ENCODE measurements at regions not wholly inside any gene's neighbourhood (a gene's known extent, or its start where the extent isn't known, plus 50 kb on each side); places are given as distances from the start of the nearest gene placed in this dataset.

DNA sequence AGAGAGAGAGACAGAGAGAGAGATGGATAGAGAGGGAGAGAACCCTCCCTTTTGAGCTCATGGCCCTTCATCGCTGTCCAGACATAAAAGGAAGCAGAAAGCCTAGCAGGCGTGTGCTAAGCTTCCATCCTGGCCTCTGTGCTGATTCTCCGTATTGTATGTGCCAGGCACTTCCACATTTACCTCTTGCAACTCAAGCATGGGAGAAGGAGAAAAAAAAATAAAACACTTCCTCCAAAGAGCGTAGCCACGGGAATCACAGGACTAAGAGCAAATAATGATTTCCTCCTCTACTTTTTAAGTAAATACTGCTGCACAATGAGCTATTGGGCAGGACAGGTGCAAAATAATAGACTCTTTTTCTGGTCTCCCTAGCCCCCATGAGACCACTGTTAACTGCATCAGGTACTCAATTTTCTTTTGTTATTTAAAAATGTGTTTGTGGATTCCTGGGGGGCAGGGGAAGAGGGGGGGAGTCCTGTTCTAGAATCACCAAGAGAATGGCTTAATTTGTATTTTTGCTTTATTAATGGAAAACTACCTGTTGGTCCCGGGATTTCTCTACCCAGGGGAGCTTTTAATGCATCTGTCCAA is 154.3 kb downstream of the NXPE2 start:
- ChIA-PET POLR2A (no interaction called here), CTCF (no interaction called here)
- ATAC-seq = no peak
- Mint-ChIP-seq H3K27ac (no peak overlapping the region), H3K27me3 (no peaks in the 10 kb centered on the region), H3K9me3 (ENCODE audit: low read depth) (no peaks in the 10 kb centered on the region), H3K4me1 (no peaks in the 10 kb centered on the region), H3K36me3 (ENCODE audit: low read depth) (no peaks in the 10 kb centered on the region), H3K4me3 (no peak overlapping the region)
- intact Hi-C loops (cut with DNase I, micrococcal nuclease) = no loop called here
- no peak for DNase-seq

DNA sequence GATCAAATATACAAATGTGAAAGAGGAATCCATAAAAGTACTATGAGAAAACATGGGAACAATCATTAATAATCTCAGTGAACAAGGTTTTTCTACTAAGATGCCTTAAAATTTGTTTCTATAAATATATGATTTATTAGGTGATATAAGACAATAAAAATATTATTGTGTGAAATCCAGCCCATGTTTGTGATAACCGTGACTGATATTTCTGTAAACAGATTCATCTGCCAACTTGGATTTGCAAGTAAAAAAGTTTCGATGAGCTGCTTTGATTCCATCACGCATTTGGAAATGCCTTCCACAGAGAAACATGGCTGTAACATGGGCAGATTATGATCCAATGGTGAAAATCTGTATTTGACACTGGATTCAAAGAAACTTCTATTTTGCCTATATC is 157.8 kb downstream of the NXPE2 start:
- no peak for ATAC-seq
- Mint-ChIP-seq H3K4me1 (no peaks in the 10 kb centered on the region), H3K27ac (no peak overlapping the region), H3K36me3 (ENCODE audit: low read depth) (no peaks in the 10 kb centered on the region), H3K27me3 (no peaks in the 10 kb centered on the region), H3K9me3 (ENCODE audit: low read depth) (peaks cover 7% of the 10 kb centered on the region), H3K4me3 (no peak overlapping the region)
- CTCF ChIA-PET = no interaction called here
- intact Hi-C loops (cut with DNase I, micrococcal nuclease) = no loop called here
- no peak for DNase-seq
- POLR2A ChIA-PET = no interaction called here

DNA sequence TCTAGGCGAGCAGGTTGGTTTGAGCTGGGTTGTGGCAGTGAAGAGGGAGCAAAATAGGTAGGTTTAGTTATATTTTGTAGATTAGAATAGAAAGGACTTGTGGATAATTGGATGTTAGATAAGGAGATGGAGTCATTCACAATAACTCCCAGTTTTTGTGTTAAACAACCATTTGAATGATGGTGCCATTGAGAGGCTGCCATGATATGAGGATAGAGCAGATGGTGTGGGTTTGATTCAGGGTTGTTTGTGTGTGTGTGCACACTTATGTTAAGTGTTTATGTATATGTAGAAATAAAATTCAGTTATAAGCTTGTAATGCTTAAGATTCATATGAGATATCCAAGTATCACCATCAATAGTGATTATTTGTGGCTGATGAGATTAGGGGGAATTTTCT is 166.6 kb downstream of the NXPE2 start:
- intact Hi-C loops (cut with DNase I, micrococcal nuclease) = no loop called here
- DNase-seq (no peak), ATAC-seq (no peak)
- Mint-ChIP-seq H3K9me3 (ENCODE audit: low read depth) (no peaks in the 10 kb centered on the region), H3K4me1 (no peaks in the 10 kb centered on the region), H3K27me3 (peaks cover 5% of the 10 kb centered on the region), H3K4me3 (no peak overlapping the region), H3K36me3 (ENCODE audit: low read depth) (no peaks in the 10 kb centered on the region), H3K27ac (no peak overlapping the region)
- ChIA-PET POLR2A (no interaction called here), CTCF (no interaction called here)

DNA sequence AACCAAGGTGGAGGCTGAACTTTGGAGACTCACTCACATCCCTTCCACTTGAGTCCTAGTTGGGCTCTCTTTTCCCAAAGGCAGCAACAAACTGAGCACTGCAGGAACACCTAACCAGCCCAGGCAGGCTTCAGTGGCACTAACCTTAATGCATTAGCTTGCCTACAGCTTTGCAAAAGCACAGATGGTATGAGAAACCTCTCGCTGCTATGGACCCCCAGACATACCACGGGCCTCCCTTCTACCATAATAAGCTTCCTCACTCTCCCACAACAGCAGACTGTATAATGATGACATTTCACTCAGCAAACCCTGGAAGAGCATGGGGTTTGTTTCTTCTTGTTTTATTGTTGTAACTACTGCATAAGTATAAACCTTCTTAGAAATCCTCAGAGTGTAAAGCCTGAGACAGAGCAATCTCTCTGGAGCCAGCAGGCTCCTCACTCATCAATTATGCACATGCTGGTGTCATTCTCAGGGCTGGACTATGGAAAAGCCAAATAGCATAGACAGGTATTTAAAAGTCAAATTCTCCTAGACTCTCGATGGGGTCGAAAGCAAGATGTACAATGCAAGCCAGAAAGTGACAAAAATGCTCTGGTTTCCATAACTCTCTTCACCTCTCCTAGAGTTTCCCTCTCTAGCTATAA is 167.6 kb downstream of the NXPE2 start:
- intact Hi-C loops (cut with DNase I, micrococcal nuclease) = no loop called here
- ATAC-seq (no peak), DNase-seq (no peak)
- H3K27ac Mint-ChIP-seq = no peak overlapping the region
- H3K4me3 Mint-ChIP-seq = no peak overlapping the region
- CTCF ChIA-PET = no interaction called here
- peaks cover 5% of the 10 kb centered on the region for H3K27me3 Mint-ChIP-seq
- no peaks in the 10 kb centered on the region for H3K9me3 Mint-ChIP-seq (ENCODE audit: low read depth)
- H3K36me3 Mint-ChIP-seq (ENCODE audit: low read depth) = no peaks in the 10 kb centered on the region
- no peaks in the 10 kb centered on the region for H3K4me1 Mint-ChIP-seq
- POLR2A ChIA-PET = no interaction called here

DNA sequence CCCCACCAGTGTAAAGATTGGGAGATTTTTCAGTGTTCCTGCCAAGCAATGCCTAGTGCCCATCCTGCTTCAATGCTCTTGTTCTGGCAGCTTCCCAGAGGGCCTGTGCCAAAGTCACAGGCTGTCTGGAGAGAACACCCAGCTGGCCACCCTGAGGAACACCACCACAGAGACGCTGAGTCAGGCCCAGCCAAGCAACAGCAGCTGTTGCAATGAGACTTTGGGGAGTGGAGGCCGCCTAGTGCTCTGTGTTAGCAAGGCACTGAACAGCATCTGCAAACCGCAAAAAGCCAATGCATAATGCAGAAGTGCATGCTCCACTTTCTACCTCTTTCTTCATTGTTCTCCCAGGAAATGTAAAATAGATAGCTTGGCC is 168.1 kb downstream of the NXPE2 start:
- Mint-ChIP-seq H3K9me3 (ENCODE audit: low read depth) (no peaks in the 10 kb centered on the region), H3K4me3 (no peak overlapping the region), H3K4me1 (no peaks in the 10 kb centered on the region), H3K27ac (no peak overlapping the region), H3K36me3 (ENCODE audit: low read depth) (no peaks in the 10 kb centered on the region), H3K27me3 (peaks cover 5% of the 10 kb centered on the region)
- DNase-seq (peak; percentile 4), ATAC-seq (no peak)
- ChIA-PET CTCF (no interaction called here), POLR2A (no interaction called here)
- intact Hi-C loops (cut with DNase I, micrococcal nuclease) = no loop called here

DNA sequence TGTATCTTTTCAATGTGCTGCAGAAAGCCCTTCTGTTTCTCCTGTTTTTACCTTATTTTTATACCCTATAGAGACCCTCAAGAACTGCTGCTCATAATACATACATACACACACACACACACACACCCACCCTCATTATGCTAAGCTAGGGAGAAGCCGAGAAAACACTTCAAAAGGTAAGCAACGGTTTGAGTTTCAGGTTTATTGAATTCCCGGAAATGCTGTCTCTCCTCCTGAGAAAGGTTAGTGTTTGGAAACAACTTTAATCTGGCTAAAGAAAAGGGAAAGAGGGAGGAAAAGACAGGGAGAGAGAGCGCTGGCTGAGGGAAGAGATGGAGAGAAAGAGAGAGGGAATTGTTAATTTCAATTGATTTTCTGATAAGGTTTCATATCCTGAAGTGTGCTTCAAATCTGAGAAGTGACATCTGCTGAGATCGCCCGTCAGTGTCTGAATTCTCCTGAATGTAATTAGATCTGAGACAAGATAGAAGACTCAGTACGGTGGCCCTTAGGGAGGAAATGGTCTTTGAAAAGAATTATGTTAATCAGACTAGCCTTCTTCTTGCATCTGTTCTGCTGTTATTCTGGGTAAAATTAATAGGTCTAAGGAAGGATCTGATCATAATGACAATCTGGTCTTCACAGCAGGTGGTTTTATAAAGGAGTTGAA is 169.1 kb downstream of the NXPE2 start:
- H3K4me1 Mint-ChIP-seq = no peaks in the 10 kb centered on the region
- CTCF ChIA-PET = interaction anchor here (0.6 kb wide), 2 partner anchors 14 to 586 kb away, joined by 3 to 4 read pairs; no protein-coding TSS in a partner anchor

DNA sequence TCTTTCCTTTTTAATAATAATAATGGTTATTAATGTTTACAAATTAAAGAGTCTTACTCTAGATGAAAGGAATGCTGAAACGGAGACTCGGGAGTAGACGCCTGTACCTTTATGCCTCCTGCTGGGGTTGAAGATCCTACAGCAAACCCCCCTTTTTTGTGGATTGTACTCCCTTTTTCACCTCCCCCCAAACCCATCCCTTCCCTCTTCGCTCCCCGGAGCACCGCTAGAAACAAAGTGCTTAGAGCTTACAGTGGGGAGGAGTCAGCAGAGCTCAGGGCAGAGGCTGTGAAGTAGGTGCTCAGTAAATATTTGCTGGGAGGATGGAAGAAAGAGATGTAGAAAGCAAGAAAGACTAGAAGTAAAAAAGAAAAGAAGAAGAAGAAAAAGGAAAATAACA is 169.7 kb downstream of the NXPE2 start:
- Mint-ChIP-seq H3K4me3 (no peak overlapping the region), H3K27ac (no peak overlapping the region), H3K9me3 (ENCODE audit: low read depth) (no peaks in the 10 kb centered on the region), H3K4me1 (no peaks in the 10 kb centered on the region), H3K36me3 (ENCODE audit: low read depth) (no peaks in the 10 kb centered on the region), H3K27me3 (peaks cover 7% of the 10 kb centered on the region)
- CTCF ChIA-PET = no interaction called here
- DNase-seq (no peak), ATAC-seq (no peak)
- POLR2A ChIA-PET = no interaction called here
- intact Hi-C loops (cut with DNase I, micrococcal nuclease) = no loop called here

More for the DNA sequence above, 169.1 kb downstream of the NXPE2 start:
- Mint-ChIP-seq H3K36me3 (ENCODE audit: low read depth) (no peaks in the 10 kb centered on the region), H3K9me3 (ENCODE audit: low read depth) (no peaks in the 10 kb centered on the region), H3K4me3 (no peak overlapping the region), H3K27me3 (peaks cover 6% of the 10 kb centered on the region), H3K27ac (no peak overlapping the region)
- ATAC-seq (no peak), DNase-seq (no peak)
- POLR2A ChIA-PET = no interaction called here
- intact Hi-C loops (cut with DNase I, micrococcal nuclease) = no loop called here

DNA sequence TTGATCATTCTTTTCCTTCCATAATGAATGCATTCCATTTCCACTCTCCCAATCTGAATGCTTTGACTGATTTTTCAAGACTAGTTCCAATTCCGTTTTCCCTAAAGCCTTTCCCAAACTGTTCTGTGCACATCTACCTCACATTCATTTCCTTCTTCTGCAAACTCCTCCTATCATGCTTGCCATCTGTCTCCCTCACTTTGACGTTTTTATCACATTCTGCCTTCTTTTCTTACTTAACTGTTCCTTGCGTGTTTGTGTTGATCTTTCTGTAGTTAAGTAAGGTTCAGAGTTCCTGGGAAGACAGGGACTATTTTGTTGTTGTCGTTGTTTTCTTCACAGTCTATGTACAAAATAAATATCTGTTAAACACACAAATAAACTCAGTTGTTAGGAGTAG is 179.0 kb downstream of the NXPE2 start:
- Mint-ChIP-seq H3K4me3 (no peak overlapping the region), H3K4me1 (no peaks in the 10 kb centered on the region), H3K27ac (no peak overlapping the region), H3K27me3 (peaks cover 10% of the 10 kb centered on the region), H3K9me3 (ENCODE audit: low read depth) (peaks cover 3% of the 10 kb centered on the region), H3K36me3 (ENCODE audit: low read depth) (no peaks in the 10 kb centered on the region)
- ChIA-PET CTCF (no interaction called here), POLR2A (no interaction called here)
- DNase-seq (no peak), ATAC-seq (no peak)
- intact Hi-C loops (cut with DNase I, micrococcal nuclease) = no loop called here

DNA sequence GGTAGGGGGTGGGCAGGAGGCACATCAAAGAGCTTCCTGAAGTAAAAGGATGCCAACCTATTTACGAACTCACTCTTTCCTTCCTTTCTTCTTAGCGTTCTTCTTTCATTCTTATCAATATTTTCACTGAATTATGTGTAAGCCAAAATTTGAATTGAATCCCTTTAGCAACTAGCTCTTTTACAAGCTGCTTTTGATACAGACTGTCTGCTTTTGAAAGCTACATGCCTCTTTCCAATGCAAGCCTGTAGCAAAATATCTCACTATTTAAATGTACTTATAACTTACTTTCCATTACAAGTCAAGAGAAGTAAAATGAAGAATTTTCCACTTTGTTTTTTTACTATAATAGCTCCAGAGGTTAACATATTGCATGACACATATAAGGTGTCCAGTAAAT is 186.6 kb downstream of the NXPE2 start:
- intact Hi-C loops (cut with DNase I, micrococcal nuclease) = no loop called here
- Mint-ChIP-seq H3K9me3 (ENCODE audit: low read depth) (peaks cover under 1% of the 10 kb centered on the region), H3K27ac (no peak overlapping the region), H3K4me1 (no peaks in the 10 kb centered on the region), H3K27me3 (peaks cover 2% of the 10 kb centered on the region), H3K4me3 (no peak overlapping the region), H3K36me3 (ENCODE audit: low read depth) (no peaks in the 10 kb centered on the region)
- CTCF ChIA-PET = no interaction called here
- POLR2A ChIA-PET = no interaction called here
- DNase-seq = no peak
- no peak for ATAC-seq

DNA sequence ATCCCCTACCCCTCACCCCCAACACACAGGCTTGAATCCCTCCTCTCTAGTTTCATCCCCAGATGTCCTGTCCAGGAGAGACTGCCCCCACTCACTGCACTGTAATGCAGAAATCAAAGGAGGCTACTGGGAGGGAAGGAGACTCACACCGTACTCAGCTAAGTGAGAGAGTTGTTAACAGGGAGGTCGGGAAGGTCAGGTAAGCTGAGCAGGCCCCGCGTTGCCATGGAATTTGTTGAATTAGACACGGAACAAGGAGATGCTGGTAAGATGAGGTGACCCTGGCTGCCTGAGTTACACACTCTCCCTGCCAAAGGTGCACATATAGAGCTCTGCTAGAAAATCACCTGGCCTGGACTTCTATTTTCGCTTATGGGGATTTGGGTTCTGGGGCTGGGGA is 197.9 kb downstream of the NXPE2 start:
- no peak overlapping the region for H3K27ac Mint-ChIP-seq
- ATAC-seq = no peak
- H3K4me1 Mint-ChIP-seq = no peaks in the 10 kb centered on the region
- H3K36me3 Mint-ChIP-seq (ENCODE audit: low read depth) = no peaks in the 10 kb centered on the region
- H3K27me3 Mint-ChIP-seq = no peaks in the 10 kb centered on the region
- DNase-seq = no peak
- no peak overlapping the region for H3K4me3 Mint-ChIP-seq
- H3K9me3 Mint-ChIP-seq (ENCODE audit: low read depth) = no peaks in the 10 kb centered on the region
- CTCF ChIA-PET = interaction anchor here (1.4 kb wide), 1 partner anchor 16 kb away, joined by 4 read pairs; no protein-coding TSS in a partner anchor
- intact Hi-C loops (cut with DNase I, micrococcal nuclease) = no loop called here
- POLR2A ChIA-PET = no interaction called here

DNA sequence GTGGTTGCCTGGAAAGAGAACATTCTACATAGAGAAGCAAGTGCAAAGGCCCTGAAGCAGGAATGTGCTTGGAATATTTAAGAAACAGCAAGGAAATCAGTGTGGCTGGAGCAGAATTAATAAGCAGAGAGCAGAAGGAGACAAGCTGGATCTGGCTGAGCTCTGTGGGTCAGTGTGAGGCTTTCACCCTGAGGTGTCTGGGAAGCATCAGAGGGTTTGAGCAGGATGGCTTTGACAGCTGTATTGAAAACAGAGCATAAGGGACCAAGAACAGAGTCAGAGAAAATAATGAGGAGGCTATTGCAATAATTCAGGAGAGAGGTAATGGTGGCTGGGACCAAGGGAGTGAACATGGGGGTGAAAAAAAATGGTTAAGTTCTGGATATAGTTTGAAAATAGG is 199.6 kb downstream of the NXPE2 start:
- no peak for ATAC-seq
- Mint-ChIP-seq H3K36me3 (ENCODE audit: low read depth) (no peaks in the 10 kb centered on the region), H3K4me1 (no peaks in the 10 kb centered on the region), H3K9me3 (ENCODE audit: low read depth) (no peaks in the 10 kb centered on the region), H3K27me3 (no peaks in the 10 kb centered on the region), H3K27ac (no peak overlapping the region), H3K4me3 (no peak overlapping the region)
- ChIA-PET CTCF (no interaction called here), POLR2A (no interaction called here)
- DNase-seq = no peak
- intact Hi-C loops (cut with DNase I, micrococcal nuclease) = no loop called here

DNA sequence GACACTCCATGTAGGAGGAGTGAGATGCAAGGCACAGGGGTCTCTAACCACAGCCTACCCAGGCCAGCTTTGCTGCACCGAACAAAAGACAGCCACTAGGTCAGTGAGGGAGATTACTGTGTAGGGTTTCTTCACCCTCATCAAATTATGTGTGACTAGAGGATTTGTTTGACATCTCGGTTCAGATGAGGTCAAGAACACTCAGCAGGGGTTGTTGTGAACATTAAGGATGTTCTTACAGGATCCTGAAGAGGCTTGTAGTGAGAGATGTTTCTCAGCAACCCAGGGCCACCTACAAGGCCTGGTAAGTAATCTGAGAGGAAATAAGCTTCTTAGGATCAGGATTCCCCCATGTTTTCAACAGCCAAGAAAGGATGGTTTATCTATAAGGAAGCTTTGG is 202.1 kb downstream of the NXPE2 start:
- H3K36me3 Mint-ChIP-seq (ENCODE audit: low read depth) = no peaks in the 10 kb centered on the region
- H3K9me3 Mint-ChIP-seq (ENCODE audit: low read depth) = peaks cover 2% of the 10 kb centered on the region
- DNase-seq (no peak), ATAC-seq (no peak)
- ChIA-PET CTCF (no interaction called here), POLR2A (no interaction called here)
- no peaks in the 10 kb centered on the region for H3K27me3 Mint-ChIP-seq
- intact Hi-C loops (cut with DNase I, micrococcal nuclease) = no loop called here
- no peaks in the 10 kb centered on the region for H3K4me1 Mint-ChIP-seq
- H3K27ac Mint-ChIP-seq = no peak overlapping the region
- no peak overlapping the region for H3K4me3 Mint-ChIP-seq

Data from activated CD4-positive, alpha-beta T cell treated with anti-CD3 and anti-CD28 coated beads for 36 hours (primary cell).